ENCODE measurements at regions not wholly inside any gene's neighbourhood (a gene's known extent, or its start where the extent isn't known, plus 50 kb on each side); places are given as distances from the start of the nearest gene placed in this dataset.

- no peak for DNase-seq (ENCODE audit: low read depth in 4 of 4, low spot score in 3 of 4)
Measured at GRCh38 chr18:40546875-40547274, 1408.2 kb upstream of the PIK3C3 start.

- DNase-seq (ENCODE audit: low read depth in 4 of 4, low spot score in 3 of 4) = no peak
Measured at GRCh38 chr18:40534723-40535122, 1420.3 kb upstream of the PIK3C3 start.

- no peak for DNase-seq (ENCODE audit: low read depth in 4 of 4, low spot score in 3 of 4)
Measured at GRCh38 chr18:40532046-40532445, 1423.0 kb upstream of the PIK3C3 start.

- no peak for DNase-seq (ENCODE audit: low read depth in 4 of 4, low spot score in 3 of 4)
Measured at GRCh38 chr18:40531051-40531450, 1424.0 kb upstream of the PIK3C3 start.

- DNase-seq (ENCODE audit: low read depth in 4 of 4, low spot score in 3 of 4) = no peak
Measured at GRCh38 chr18:40529478-40529877, 1425.6 kb upstream of the PIK3C3 start.

- no peak for DNase-seq (ENCODE audit: low read depth in 4 of 4, low spot score in 3 of 4)
Measured at GRCh38 chr18:40524881-40525280, 1430.2 kb upstream of the PIK3C3 start.

GRCh38 chr18:40523287-40523686 lies 1431.7 kb upstream of the PIK3C3 start:
- no peak for DNase-seq (ENCODE audit: low read depth in 4 of 4, low spot score in 3 of 4)

- DNase-seq (ENCODE audit: low read depth in 4 of 4, low spot score in 3 of 4) = no peak
Measured at GRCh38 chr18:40501026-40501425, 1454.0 kb upstream of the PIK3C3 start.

GRCh38 chr18:40494603-40495002 lies 1460.4 kb upstream of the PIK3C3 start:
- DNase-seq (ENCODE audit: low read depth in 4 of 4, low spot score in 3 of 4) = no peak

GRCh38 chr18:40493316-40493715 lies 1461.7 kb upstream of the PIK3C3 start:
- DNase-seq (ENCODE audit: low read depth in 4 of 4, low spot score in 3 of 4) = no peak

GRCh38 chr18:40489301-40489700 lies 1465.7 kb upstream of the PIK3C3 start:
- DNase-seq (ENCODE audit: low read depth in 4 of 4, low spot score in 3 of 4) = no peak

GRCh38 chr18:40485318-40485717 lies 1469.7 kb upstream of the PIK3C3 start:
- no peak for DNase-seq (ENCODE audit: low read depth in 4 of 4, low spot score in 3 of 4)

- DNase-seq (ENCODE audit: low read depth in 4 of 4, low spot score in 3 of 4) = no peak
Measured at GRCh38 chr18:40473221-40474029, 1481.6 kb upstream of the PIK3C3 start.

- no peak for DNase-seq (ENCODE audit: low read depth in 4 of 4, low spot score in 3 of 4)
Measured at GRCh38 chr18:40470723-40471122, 1484.3 kb upstream of the PIK3C3 start.

- no peak for DNase-seq (ENCODE audit: low read depth in 4 of 4, low spot score in 3 of 4)
Measured at GRCh38 chr18:40469851-40470250, 1485.2 kb upstream of the PIK3C3 start.

GRCh38 chr18:40469316-40469715 lies 1485.7 kb upstream of the PIK3C3 start:
- DNase-seq (ENCODE audit: low read depth in 4 of 4, low spot score in 3 of 4) = no peak

GRCh38 chr18:40464032-40464431 lies 1491.0 kb upstream of the PIK3C3 start:
- DNase-seq (ENCODE audit: low read depth in 4 of 4, low spot score in 3 of 4) = no peak

GRCh38 chr18:40453903-40454302 lies 1501.1 kb upstream of the PIK3C3 start:
- no peak for DNase-seq (ENCODE audit: low read depth in 4 of 4, low spot score in 3 of 4)

- DNase-seq (ENCODE audit: low read depth in 4 of 4, low spot score in 3 of 4) = no peak
Measured at GRCh38 chr18:40452599-40452998, 1502.4 kb upstream of the PIK3C3 start.

- DNase-seq (ENCODE audit: low read depth in 4 of 4, low spot score in 3 of 4) = no peak
Measured at GRCh38 chr18:40450751-40451150, 1504.3 kb upstream of the PIK3C3 start.

GRCh38 chr18:40447820-40448219 lies 1507.2 kb upstream of the PIK3C3 start:
- no peak for DNase-seq (ENCODE audit: low read depth in 4 of 4, low spot score in 3 of 4)

GRCh38 chr18:40440088-40440487 lies 1514.9 kb upstream of the PIK3C3 start:
- no peak for DNase-seq (ENCODE audit: low read depth in 4 of 4, low spot score in 3 of 4)

- no peak for DNase-seq (ENCODE audit: low read depth in 4 of 4, low spot score in 3 of 4)
Measured at GRCh38 chr18:40437517-40437916, 1517.5 kb upstream of the PIK3C3 start.

Measured in right renal pelvis (tissue), 4 donors.